ENCODE measurements at regions not wholly inside any gene's neighbourhood (a gene's known extent, or its start where the extent isn't known, plus 50 kb on each side); places are given as distances from the start of the nearest gene placed in this dataset.
"Not testable (repeated sequence)": the region's sequence is repeated elsewhere in the genome, so short reads cannot be mapped to it uniquely, and the experiment has no call there.

DNA sequence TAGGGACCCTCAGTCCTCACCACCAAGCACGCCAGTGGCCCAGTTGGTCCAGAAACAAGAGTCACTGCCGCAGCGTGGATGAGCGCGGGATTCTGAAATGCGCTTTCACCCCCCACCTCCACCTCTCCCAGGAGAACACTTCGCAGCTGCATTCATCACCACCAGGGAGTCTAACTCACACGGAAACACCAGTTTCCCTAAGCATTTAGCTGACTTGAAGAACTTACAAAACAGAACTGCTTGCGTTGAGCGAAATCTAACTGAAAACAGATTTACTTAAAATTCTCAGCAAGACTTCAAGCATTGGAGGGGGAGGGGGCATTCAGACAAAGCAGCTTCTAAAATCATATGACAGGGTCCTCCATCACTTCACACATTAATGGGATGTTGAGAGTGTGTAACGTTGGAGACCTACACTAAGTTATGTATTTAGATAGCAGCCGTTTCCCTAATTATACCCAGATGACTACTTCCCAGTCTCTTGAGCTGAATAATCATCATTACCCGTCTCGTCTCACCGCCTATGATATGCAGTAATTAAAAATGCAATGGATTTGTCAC, 258.2 kb upstream of the IRS2 start:
- no peak for DNase-seq

GRCh38 chr13:110042253-110042950, 256.0 kb upstream of the IRS2 start:
- DNase-seq = no peak

DNA sequence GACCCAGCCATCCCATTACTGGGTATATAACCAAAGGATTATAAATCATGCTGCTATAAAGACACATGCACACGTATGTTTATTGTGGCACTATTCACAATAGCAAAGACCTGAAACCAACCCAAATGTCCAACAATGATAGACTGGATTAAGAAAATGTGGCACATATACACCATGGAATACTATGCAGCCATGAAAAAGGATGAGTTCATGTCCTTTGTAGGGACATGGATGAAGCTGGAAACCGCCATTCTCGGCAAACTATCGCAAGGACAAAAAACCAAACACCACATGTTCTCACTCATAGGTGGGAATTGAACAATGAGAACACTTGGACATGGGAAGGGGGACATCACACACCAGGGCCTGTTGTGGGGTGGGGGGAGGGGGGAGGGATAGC, 255.3 kb upstream of the IRS2 start:
- DNase-seq = not testable (repeated sequence)

GRCh38 chr13:110037925-110038573, 251.7 kb upstream of the IRS2 start:
- DNase-seq = no peak

DNA sequence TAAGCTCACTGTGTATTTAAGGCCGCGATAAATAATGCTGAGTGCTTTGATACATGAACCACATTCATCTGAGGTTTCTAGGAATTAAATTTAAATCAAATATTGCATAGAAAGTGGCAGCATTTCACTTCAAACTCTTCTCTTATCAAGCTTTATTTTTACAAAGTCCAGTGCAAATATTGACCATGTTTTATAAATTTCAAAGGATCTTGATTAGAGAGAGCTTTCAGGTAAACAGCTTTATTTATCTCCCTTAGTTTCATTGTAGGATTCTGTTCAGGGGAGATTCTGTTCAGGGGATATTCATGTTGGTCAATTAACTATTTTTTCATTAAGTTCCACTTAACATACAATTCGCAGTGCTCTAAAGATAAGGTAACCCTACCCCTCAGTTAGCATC, 249.7 kb upstream of the IRS2 start:
- no peak for DNase-seq

DNA sequence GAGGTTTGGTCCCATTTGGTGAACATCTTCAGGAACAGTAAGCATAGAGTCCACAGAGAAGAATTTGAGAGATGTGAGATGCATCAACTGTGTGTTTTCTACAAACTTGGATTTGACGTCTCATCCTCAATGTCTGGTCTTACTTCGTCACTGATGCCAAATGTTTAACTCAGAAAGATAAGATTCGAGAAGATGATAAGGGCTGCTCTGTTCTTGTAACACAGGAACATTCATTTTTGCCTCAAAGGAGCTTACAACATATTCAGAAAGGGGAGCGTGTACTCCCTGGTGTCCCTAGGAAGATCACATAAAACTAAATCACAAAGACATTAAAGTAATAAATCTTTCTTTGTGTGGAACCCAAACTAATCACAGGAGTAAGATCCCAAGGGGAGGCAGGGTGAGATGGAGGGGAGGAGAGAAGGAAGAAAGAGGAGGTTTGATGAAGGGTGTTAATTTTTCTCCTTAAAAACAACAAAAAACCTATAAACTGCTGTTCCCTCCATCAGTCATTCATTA, 247.7 kb upstream of the IRS2 start:
- DNase-seq = no peak

DNA sequence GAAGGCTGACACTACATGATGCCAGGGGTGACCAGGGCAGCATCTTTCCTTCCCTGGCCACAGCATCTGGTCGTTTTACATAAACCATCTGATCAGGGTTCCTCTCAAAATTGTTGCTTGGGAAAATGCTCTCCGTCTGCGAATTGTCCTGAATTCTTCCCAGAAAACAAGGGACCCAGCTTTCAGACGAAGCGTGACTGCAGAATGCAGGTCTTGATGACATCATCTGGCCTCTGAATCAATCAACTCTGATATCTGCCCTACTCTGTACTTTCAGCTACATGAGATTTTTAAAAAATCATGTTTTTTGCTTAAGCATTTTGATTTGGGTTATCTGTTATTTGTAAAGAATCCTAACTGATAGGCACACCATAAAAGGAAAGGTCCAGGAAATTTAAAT, 246.6 kb upstream of the IRS2 start:
- DNase-seq = no peak

DNA sequence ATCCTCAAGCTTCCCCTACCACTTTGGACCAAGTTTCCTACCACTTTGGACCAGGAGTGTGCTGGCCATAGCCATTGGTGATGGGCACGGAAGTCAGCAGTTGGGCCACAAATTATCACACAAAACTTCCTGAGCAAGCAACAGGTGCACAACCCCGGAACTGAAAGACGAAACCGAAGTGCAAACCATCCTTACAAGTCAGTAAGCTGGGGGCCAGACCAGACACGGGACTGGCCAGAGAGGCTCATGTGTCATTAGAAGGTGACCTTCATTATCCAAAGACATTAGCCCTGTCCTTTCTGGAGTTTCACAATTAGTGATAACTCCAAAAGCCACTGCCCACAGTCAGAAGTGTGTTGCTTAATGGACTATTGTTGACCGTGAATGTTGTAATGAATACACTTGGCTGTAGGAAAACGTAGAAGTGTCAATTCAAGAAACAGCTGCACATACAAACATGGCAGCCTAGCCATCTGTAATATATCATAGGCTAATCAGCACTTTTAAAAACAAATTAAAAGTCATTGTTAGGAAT, 244.1 kb upstream of the IRS2 start:
- DNase-seq = no peak

GRCh38 chr13:110028838-110029621, 242.6 kb upstream of the IRS2 start:
- DNase-seq = no peak

DNA sequence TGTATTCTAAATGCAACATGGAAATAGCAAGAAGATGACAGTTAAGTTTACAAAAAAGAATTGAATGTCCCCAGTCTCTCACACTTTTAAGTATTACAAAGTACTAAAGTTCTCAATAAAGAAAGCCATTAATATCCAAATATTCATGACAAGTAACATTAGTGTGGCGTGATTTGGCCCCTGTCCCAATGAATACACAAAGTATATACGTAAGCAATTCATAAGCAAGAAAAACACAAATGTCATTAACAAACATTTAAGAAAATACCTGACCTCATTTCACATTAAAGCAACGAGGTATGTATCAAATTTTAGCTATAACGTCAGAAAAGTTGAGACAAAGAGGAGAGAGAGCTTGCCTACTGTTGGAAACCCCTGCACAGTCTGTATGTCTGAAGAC, 241.9 kb upstream of the IRS2 start:
- no peak for DNase-seq

DNA sequence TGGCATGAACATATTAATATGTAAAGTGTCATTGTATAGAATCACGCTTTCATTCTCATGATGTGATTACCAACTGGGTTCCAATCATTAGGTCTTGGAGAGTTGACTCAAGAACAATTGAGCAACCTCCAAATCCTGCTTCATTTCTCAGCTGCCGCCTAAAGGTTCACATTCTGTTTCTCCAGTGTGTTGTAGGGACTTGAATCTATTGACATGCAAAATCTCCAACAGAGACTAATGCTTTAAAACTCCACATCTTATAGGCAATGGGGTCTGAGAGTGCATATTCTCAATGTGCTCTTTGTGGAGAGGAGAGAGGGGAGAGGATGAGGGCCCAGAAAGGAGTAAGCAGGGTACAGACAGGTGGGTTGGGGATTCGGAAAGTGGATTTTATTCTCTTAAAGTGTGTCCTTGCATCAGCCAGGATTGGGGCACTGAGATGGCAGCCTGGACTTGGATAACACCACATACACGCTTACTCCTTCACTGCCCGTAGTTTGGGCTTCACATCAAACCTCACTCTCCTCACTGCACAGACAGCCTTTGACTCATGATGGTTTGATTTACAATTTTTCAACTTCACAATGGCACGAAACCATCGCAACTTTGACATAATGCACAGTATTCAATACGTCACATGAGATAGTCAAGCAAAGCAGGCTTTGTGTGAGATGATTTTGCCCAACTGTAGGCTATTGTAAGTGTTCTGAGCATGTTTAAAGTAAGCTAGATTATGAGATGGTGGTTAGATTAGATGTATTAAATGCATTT, 241.3 kb upstream of the IRS2 start:
- DNase-seq = no peak

DNA sequence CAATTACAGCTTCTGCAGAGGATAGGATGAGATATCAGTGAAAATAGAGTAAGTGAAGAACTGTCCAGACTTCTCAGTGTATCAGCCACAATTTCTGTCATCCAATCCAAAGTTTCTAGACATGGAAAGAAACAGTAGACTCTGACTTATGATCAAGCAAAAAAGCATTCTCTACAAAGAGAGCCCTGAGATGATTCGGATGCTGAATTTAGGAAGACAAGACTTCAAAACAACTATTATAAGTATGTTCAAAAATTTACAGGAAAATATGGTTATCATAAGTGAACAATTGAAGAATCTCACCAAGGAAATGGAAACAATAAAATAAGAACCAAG, 238.2 kb upstream of the IRS2 start:
- no peak for DNase-seq

- no peak for DNase-seq
These were observed 237.6 kb upstream of the IRS2 start for GRCh38 chr13:110023729-110024644.

DNA sequence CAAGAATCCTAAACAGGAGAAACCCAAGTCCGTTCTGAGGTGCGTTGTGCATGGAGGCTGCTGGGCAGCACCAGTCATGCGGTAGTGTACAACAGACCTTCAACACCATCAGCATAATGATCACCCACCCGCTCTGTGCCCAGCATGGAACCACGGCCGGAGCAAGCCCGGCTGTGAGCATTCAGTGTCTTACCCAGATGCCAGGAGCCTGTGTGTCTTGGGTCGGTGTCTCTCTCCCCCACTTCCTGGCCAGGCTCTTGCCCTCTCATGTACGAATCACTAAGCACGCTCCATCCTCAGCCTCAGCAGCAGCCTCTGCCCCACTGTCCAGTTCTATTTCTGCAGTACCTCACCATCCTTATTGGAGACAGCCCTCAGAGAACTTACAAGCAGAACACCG, 231.6 kb upstream of the IRS2 start:
- no peak for DNase-seq

DNA sequence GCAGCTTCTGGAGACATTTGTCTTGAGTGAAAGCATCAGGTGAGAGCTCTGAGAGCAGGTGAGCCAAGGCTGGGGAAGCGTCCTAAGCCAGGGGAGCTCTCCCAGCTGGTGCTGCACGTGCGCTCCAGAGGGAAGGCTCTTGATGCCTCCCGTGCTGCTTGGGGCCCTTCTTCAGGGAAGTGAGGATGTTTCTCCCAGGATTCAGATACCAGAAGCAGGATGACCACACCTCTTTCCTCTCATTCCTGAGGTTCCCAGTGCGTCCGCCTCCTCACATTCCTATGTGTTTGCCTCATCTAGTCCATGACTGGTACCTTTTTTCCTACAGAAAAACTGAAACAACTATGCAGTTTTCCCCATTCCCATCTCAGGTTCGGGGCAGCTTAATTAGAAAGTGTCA, 231.0 kb upstream of the IRS2 start:
- no peak for DNase-seq

DNA sequence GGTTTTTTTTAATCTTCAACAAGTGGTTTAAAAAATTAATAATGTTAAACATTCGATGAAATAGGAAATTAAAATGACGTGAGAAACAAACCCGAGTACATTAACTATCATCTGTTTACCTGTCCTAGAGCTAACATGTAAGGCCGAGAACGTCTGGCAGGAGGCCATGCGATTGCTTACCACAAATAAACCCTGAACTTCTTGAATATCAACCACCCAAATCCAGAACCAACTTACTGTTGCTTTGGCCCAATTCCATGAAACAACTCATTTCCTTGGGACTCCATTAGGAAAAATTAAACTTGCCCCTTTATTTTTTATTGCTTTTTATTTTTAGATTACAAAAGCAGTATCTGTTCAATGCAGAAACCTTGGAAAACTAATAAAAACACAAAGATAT, 228.9 kb upstream of the IRS2 start:
- DNase-seq = no peak

GRCh38 chr13:110014719-110015118, 228.3 kb upstream of the IRS2 start:
- no peak for DNase-seq

DNA sequence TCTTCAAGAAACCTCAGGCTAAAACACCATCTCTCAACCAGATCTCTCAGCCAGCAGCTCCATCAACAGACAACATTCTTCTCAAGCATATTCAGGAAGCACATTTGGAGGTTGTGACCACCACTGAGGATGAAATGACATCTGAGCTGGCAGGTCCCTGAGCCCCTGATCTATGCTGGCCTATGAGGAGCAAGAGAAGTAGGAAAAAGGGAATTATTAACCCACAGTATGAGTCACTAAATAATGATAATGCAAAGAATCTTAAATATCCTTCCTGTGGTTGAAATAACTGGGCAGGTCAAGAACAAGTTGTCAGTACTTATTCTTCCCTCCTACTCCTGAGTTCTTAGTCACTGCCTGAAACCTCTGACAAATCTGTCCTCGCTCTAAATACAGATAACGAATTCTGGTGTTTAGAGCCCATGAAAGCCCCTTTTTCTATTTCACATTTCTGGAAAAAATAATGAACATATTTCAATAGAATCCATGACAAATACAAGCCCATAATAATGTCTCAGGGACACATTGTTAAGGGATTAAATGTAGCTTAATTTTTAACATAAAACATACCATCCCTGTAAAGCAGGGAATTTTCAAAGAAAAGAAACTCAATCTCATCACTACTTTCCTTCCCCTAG, 225.8 kb upstream of the IRS2 start:
- peak in 1 of 2 experiments; percentile 2 for DNase-seq

DNA sequence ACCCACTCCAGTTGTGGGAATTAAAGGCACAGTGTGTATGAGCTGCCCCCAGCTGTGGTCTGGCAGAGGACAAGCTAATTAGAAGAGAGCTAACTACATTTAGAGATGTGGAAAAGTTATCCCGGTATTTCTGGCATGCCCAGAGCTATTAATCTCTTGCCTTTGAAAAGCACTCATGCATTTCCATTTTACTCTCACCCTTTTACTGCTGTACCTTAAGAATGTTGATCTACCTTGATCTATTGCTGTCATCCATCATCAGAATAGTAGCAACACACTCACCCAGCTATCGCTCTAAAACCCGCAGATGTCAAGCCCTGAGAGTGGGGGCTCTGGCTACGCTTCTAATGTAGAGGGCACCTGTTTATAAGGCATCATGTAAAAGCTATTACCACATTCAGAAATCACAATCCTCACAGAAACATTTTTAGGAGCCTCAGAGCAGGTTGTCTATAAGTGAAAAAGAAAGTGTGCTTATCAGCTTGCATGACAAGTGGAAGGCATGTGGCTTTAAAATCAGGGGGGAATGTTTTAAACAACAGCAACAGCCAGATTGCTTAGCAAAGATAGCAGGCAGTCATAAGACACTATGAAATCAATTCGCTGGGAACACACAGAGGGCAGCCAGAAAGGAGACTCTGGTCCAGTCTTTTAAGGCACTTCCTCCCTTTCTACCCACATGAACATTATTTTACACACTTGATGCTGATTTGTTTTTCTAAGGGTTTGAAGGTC, 224.2 kb upstream of the IRS2 start:
- DNase-seq = no peak

- no peak for DNase-seq
These were observed 222.4 kb upstream of the IRS2 start for GRCh38 chr13:110008816-110009215.

Measured in Kasumi-1 (cell line).